ENCODE measurements at regions not wholly inside any gene's neighbourhood (a gene's known extent, or its start where the extent isn't known, plus 50 kb on each side); places are given as distances from the start of the nearest gene placed in this dataset.
"Not testable (repeated sequence)": the region's sequence is repeated elsewhere in the genome, so short reads cannot be mapped to it uniquely, and the experiment has no call there.

DNA sequence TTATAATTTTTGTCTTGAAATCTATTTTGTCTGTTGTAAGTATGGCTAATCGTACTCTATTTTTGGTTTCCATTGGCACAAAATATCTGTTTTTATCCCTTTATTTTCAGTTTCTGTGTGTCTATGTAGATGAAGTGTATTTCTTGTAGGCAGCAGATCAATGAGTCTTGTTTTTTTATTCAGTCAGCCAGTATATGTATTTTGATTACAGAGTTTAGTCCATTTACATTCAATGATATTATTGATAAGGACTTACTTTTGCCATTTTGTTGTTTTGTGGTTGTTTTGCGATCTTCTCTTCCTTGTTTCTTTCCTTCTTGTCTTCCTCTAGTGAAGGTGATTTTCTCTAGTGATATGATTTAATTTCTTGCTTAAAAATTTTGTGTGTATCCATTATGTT is 336.3 kb upstream of the SPRY2 start:
- DNase-seq: no peak

DNA sequence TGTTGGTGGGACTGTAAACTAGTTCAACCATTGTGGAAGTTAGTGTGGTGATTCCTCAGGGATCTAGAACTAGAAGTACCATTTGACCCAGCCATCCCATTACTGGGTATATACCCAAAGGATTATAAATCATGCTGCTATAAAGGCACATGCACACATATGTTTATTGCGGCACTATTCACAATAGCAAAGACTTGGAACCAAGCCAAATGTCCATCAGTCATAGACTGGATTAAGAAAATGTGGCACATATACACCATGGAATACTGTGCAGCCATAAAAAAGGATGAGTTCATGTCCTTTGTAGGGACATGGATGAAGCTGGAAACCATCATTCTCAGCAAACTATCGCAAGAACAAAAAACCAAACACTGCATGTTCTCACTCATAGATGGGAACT is 334.5 kb upstream of the SPRY2 start:
- DNase-seq: not testable (repeated sequence)

DNA sequence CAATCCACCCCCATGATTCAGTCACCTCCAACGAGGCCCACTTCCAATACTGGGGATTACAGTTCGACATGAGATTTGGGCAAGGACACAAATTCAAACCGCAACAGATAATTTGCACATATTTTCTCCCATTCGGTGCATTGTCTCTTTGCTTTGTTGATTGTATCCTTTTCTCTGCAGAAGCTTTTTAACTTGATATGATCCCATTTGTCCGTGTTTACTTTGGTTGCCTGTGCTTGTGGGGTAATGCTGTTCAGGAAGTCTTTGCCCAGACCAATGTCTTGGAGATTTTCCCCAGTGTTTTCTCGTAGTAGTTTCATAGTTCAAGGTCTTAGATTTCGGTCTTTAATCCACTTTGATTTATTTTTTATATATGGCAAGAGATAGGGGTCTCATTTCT is 330.8 kb upstream of the SPRY2 start:
- no peak for DNase-seq

DNA sequence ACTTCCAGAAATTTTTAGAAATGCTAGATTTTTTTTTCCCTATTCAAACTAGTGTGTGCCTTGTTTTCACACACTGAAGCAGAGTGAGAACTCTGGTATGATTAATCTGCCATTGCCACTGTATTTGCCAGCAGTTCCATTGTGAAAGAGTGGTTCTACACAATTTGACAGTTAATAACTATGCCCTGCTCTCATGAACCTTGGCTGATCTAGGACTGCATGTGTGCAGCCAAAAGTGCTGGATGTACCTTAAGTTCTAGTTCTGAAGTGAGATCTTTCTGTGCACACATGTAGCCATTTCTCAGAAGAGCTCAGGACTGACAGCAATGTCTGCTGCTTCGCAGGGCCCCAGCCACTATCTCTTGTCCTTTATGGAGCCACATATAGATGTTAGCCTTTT is 328.2 kb upstream of the SPRY2 start:
- no peak for DNase-seq

DNA sequence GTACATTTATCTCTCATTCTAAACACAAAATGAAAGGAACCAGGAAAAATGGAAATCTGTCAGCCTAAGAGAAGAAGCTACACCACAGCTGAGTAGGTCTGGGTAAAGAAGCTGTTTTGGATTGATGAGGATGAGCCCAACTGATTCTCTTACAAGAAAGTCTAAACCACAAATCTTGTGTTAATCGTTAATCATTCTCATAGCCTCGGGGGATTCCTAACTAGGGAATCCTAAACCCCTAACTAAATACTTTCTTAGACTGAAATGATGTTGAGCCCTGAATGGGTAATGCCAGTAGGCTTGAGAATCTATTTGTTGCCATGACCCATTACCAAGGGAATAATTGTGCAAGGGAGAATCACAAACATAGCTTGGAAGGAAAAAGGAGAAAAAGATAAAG is 327.5 kb upstream of the SPRY2 start:
- no peak for DNase-seq

DNA sequence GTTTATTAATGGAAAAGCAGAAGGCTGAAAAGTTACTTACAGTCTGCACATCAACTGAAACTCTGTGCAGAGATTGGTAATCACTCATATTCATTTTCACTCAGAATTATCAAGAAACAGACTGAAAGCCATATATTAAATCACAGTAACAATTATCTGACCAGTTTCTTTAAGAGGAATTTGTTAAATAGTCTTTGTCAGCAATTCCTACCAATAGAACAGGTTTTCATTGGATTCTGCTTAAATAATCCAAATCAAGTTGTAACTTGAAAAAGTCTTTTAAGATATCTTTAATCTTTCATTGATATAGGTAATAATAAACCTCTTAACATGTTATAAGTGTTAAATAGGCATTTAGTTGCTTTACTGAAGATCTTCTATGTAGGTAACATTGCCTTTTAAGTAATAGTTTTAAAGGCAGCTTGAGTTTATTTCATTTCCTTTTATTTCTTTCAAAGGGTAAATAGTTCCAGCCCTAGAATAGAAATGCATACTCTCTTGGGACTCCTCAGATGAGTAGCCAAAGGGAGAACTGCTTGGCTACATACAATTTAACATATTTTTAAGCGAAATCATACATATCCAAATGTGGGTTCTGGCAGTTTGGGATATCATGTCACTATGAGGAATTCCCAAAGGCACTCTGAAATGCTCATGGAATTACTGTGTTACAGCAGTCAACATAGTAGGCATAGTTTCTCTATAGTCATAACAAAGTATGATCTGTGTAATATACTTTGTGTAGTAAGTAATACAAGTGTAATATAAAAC is 326.0 kb upstream of the SPRY2 start:
- DNase-seq: no peak

DNA sequence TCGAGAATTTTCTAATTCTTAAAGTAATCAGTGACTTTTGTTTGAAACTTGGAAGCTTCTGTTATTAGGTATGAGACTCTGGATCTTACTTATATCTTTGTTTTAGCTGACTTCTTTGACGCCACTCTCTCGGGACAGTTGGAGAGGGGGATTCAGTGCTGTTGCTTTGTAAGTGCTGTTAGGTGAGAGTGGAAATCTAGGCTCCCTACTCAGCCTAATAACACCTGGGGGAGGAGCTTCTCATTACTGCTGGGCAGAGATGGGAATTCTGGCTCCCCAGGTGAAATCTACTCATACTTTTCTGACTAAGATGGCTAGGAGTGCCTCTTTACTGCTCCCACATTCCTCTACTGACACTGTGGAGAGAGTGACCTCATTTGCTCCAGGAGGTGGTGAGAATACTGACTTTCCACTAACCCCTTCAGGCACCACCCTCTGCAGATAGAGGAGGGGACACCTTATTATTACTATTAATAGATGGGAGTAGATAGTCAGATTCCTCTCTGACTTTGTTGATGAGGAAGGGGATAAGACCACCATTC is 324.9 kb upstream of the SPRY2 start:
- DNase-seq: no peak

DNA sequence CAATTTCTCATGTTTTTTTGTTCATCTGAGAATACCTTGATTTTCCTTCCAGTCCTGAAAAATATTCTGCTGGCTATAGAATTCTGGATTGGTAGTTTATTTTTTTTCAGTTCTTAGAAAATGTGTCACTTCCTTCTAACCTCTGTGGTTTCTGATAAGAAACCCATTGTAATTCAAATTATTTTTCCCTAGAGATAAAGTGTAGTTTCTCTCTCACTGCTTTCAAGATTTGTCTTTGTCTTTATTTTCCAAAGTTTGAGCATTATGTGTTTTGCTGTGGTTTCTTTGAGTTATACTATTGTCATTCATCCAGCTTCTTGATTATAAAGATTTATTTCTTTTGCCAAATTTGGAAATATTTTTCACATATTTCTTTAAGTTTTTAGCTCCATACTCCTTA is 324.0 kb upstream of the SPRY2 start:
- no peak for DNase-seq

DNA sequence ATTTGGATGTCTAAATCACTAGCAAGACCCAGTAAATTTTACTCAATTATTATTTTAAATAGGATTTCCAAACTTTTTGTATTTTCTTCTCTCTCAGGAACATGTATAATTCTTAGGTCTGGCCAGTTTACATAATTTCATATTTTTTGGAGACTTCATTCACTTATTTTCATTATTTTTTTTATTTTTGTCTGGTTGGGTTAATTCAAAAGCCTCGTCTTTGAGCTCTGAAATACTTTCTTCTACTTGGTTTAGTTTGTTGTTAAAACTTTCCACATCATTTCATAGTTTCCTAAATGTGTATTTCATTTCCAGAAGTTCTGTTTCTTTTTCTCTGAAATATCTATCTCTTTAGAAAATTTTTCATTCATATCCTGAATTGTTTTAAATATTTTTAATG is 322.9 kb upstream of the SPRY2 start:
- no peak for DNase-seq

DNA sequence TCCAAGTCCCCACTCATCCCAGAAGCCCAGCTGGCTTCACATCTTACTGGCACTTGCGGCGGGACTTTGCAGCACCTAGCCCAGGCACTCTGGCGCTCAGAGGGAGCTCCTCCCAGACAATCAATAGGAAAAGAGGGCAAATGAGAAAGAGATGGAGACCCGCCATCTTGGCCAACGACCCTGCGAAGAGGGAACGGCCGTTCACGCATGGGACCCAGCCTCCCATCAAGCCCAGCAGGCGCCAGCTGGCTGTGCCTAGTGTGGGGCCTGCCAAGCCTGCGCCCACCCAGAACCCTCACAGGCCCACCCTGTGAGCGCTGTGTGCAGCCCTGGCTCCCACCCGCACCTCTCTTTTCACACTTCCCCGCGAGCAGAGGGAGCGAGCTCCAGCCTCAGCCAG is 317.8 kb upstream of the SPRY2 start:
- DNase-seq: no peak

DNA sequence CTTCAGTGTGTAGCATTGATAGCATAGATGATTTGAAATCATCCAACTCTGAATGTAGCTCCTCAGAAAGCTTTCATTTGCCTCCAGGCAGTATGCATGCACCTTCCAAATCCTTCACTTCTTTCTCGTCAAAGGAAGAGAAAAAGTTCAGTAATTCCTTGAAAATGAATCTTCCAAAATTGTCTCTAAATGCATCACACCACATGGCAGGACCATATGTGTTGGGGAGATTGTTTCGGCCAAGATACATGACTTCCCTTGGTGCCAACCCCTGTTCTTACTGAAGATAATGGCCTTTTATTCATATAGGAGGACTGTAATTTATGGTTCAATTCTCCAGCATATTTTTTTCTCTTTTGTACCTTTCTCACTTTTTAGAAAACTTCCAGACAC is 315.6 kb upstream of the SPRY2 start:
- no peak for DNase-seq

DNA sequence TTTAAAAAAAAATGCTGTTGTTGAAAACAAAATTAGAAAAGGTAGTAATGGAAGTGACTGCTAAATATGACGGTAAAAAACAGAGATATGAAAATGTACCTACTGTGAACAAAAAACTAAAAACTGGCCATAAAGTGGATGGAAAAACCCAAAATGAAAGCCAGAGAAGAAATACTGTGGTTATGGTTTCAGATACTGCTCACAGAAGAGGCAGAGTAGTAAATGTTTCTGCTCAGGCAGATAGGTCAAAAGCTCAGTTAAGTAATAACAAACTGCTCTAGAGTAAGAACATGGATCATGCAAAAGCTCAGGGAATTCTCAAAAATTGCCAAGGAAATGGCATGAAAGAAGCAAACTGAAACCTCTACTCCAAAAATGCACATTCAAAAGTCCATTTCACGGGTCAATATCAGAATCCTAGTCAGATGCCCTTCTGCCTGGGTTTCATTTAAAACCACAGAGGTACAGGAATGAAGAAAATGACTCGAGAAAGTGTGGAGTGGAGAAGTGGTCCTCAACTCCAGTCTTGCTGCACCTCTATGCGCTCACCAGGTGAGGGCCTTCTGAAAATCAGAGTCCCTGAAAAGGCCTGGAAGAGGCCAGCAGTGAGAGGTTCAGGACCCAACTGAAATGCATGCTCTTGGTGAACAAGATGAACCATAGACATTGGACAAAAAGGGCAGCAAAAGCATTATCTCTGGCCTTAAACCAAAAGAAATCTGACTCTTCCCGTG is 315.0 kb upstream of the SPRY2 start:
- DNase-seq: no peak

DNA sequence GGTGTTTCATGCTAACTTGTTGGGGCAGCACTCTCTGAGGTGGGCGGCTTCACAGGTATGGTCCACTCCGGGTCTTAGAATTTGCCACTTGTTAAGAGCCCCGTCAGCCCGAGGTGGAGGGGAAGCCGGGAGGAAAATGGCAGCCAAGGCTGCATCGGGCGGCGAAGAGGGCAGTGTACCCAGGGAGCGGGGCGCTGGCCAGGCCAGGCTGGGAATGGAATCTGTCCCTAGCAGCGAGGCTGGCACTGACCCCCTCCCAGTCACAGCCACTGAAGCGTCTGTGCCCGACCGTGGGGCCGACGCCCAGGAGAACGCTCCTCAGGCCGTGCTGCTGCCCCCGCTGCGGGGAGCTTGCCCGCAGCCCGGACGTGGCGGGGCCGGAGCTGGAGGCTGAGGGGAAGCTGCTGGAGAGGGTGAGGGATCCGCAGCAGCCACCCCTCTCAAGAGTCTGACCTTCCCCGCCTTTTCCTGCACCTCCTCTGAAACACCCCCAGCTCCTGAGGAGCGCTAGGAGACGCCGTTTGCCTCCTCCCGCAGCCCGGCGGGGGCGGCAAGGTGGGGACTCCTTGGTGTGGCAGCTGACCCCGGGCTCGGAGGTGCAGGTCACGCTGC is 313.8 kb upstream of the SPRY2 start:
- no peak for DNase-seq

DNA sequence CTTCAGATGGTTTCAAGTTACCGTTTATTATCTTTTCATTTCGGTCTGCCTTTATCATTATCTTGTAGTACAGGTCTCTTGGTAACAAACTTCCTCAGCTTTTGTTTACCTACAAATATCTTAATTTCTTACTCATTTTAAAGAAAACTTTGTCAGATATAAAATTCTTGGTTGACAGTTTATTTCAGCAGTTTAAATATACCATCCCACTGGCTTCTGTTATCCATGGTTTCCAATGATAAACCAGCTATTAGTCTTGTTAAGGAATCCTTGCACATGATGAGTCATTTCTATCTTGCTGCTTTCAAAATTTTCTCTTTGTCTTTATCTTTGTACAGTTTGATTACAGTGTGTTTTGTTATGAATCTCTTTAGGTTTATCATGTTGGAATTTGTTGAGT is 308.3 kb upstream of the SPRY2 start:
- DNase-seq: no peak

DNA sequence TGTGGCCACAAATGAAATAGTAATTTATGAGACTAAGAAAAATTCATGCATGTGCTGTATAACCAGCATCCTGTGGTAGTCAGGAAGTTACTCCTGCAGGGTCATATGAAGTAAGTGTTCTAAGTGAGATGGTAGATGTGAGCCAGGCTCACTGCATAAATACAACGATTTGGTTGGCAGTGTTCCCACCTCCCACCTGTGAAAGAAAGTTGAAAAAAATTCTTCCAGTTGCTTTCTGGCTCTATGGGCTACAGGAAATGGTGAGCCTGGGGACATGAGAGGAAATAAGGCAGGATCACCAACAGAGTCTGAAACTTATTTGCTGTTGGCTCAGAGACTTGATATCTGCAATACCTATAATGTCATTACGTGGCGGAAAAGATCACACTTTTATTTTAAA is 301.7 kb upstream of the SPRY2 start:
- DNase-seq: no peak

DNA sequence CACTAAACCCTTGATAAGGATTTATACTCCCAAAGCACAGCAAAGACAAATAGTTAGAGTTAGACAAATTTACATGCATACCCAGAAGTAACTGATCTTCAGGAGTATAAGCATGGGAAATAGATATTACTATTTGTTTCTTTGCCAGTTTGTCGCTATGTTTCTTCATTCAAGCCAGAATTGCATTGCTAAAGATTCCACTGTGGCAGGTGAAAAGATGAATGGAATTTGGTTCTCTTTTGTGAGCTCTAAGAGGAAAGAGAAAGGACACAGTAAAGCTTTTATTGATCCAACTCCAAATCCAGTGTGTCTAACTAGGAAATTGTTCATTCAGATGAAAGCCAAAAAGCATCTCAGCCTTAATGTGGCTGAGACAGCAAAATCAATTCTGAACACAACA is 292.3 kb upstream of the SPRY2 start:
- no peak for DNase-seq

DNA sequence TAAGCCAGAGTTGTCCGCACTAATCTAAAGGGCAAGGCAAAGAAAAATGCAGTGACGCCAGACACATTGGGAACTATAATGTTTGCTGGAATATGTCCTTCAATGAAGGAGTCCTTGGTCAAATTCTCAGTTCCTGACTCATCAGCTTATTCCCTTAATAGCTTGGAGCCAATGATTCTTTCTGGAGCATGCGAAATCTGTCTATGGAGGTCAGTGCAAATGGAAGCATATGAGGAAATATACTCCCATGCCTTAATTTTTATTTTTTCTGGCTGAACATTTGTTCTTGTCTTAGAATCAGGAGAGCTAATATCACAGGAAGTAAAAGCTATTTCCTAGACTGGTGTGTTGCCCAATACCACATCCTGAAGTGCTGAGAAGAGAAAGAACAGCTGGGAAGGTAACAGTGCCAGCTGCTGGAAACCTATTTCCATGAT is 289.8 kb upstream of the SPRY2 start:
- DNase-seq: no peak

DNA sequence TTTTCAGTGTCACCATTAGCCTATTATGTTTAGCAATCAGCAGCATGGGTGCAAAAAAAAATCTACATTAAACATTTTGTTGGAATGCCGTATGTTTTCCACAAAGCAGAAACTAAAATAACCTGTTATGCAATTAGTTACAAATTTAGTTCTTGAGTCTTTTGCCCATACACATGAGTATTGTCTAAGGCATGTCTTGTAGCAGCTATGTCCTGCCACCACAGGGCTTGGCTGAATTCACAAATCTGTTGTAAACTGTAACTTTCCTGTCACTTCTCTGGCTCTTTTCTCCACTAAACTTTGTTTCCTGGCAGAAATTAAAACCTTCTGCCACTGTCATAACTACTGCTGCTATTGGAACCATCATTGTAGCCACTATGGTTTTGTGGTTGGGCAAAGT is 277.9 kb upstream of the SPRY2 start:
- no peak for DNase-seq

DNA sequence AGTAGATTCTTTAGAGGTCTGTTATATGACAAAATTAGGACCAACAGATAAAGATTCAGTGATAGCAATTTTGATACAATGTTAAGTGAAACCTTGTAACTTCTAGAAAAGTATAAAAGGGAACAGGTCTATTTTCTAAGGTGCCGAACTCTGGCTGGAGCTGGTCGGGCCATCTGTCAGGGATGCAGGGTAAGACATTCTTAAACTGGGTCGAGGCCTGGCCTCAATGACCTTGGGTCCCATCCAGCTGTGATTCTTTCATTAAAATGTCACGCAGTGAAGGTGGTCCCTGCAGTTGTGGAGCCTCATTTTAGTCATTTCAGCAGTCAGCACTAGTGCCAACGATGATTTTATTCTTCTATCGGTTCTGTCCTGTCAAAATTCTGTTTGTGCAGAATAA is 271.9 kb upstream of the SPRY2 start:
- no peak for DNase-seq

DNA sequence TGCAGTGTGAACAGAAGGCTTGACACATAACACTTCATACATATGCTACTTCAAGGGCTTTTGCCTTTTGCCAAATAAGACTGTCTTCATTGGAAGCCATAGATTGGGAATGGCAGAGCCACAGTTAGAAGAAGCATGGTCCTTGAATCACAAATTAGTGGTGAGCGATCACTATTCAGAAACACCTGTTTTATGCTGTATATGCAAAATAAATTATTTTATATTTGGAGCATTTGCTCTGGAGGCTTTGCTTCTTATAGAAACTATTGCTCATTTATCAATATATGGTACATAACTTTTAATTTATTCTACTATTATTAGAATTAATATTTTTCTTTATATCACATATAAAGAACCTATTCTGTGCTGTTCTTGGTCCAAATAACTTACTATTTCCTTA is 270.4 kb upstream of the SPRY2 start:
- DNase-seq: no peak

DNA sequence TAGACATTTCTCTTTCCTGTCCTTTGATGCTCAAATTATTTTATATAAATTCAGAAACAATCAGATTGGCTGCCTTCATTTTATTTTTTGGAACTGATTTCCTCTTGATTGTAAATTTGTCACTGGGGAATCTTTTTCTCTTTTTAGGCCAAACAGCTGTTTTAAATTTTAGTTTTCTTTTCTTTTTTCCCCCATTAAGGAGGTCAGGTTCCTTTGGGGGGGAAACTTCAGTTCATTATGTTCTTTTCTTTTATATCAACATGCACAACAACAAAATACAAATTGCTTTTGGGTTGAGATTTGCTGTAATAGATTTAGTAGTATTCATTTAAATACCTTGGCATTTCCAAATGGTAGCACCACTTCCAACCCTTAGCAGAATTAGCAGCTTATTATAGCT is 264.8 kb upstream of the SPRY2 start:
- DNase-seq: no peak

DNA sequence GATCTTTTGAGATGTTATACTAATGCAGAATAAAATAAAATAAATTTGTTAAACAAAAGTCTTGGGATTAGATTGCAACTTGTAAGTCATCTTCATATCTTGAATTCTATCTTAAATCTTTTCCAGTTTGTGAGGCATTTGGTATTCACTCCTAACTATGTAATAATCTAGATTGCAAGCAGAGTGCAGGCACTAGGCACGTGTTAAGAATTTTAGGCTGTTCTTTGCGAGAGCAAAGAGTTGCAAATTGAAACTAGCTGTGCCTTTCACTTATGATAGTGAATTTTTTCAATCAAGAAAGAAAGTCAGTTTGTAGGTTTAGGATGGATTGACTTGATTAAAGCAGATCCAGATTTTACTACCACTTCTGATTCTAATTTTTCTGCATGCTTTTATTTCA is 264.1 kb upstream of the SPRY2 start:
- DNase-seq: no peak

DNA sequence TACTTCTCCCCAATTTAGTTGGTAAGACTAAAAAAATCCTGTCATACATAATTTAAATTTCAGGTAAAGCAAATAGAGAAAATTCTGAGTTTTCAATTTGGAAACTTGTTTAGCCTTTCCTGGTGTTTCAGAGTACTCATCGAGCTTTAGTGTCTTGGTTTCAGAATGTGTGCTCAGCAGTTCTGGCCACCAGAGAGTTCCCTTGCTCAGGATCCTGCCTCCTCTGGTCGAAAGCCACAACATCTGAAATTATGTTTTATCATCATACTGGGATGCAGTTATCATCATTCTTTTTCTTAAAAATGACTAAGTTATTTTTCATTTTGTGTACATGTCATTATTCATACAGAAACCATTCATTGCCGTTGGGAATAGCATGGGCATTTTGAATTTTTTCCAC is 263.2 kb upstream of the SPRY2 start:
- no peak for DNase-seq

DNA sequence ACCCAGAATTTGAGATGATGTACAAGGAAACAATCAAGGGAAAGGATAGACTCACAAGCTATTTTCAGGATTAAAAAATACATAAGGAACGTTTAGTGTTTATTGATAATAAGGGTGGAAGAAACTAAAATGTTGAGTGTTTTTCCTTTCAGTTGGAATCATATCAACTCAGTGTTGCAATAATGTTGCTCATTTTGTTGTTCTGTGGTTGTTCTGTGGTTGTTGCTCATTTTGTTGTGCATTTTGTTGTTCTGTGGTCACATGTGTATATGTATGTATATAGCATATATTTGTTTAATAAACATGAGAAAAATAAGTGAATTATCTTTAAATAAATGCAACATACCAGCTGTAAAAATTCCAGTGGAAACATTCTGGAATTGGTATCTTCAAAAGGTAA is 262.4 kb upstream of the SPRY2 start:
- DNase-seq: no peak

Data from stimulated activated CD4-positive, alpha-beta T cell treated with anti-CD3 and anti-CD28 coated beads, Interleukin-4, amount 100 ng/mL, for 24 hours (primary cell).